Testis (tissue), 2 donors: ENCODE measurements at regions not wholly inside any gene's neighbourhood (a gene's known extent, or its start where the extent isn't known, plus 50 kb on each side); places are given as distances from the start of the nearest gene placed in this dataset.

ENCODE experiments used
- DNase-seq: peaks from one replicate; pipeline ENCODE4 v3.0.0-alpha.2; 2019
- H3K27ac ChIP-seq, 2 donors: fragments of 200-600 bp; sonication (generic); one replicate each; pipeline ENCODE4 v1.5.1; 2019
- H3K27me3 ChIP-seq: fragments of 200-600 bp; sonication (generic); one replicate; pipeline ENCODE4 v1.5.1; 2019
- H3K36me3 ChIP-seq: fragments of 200-600 bp; sonication (generic); one replicate; pipeline ENCODE4 v1.5.1; 2017; ENCODE audit warnings: low read depth; ENCODE audit errors: missing control alignments
- H3K4me1 ChIP-seq: fragments of 200-600 bp; sonication (generic); one replicate; pipeline ENCODE4 v1.5.1; 2019
- H3K4me3 ChIP-seq, 2 donors: fragments of 200-600 bp; sonication (generic); one replicate each; pipeline ENCODE4 v1.5.1; 2017 to 2019
- H3K9me3 ChIP-seq: fragments of 200-600 bp; sonication (generic); one replicate; pipeline ENCODE4 v1.5.1; 2017
- CTCF ChIP-seq, 3 experiments: fragments of 450-650 bp in 2 of 3; fragments of 200-600 bp in 1 of 3; sonication (generic) in 1 of 3; IDR thresholded peaks; one replicate each; pipeline ENCODE4 v1.5.1; 2016 to 2019; ENCODE audit warnings: antibody characterized with exemption in 3 of 3, mild to moderate bottlenecking in 2 of 3, moderate library complexity in 1 of 3
- POLR2A ChIP-seq: fragments of 450-650 bp; IDR thresholded peaks from one replicate; pipeline ENCODE4 v1.6.1; 2017; ENCODE audit warnings: antibody characterized with exemption, mild to moderate bottlenecking, moderate library complexity
- WGBS, 2 donors: methylation state at CpG; one replicate each; pipeline ENCODE4 v1.1.5; 2018; 5-methylcytosine and 5-hydroxymethylcytosine counted together
- intact Hi-C: fragments of 100-400 bp; cut with DNase I; formaldehyde crosslinking; loops from one replicate; pipeline ENCODE4 v1.15.1; 2023; ENCODE audit warnings: low total_unique reads
- small RNA-seq, 2 donors: library from RNA; depleted of rRNA; stranded (forward); fragments of <200 nt; gene quantifications; one replicate each; pipeline ENCODE3, GENCODE V24; 2016

- Histone ChIP-seq H3K27me3 (no peaks in the 10 kb centered on the region), H3K4me3 (no peak overlapping the region), H3K9me3 (no peaks in the 10 kb centered on the region), H3K4me1 (no peaks in the 10 kb centered on the region), H3K27ac (no peak overlapping the region), H3K36me3 (no peaks in the 10 kb centered on the region)
- WGBS, 2 donors, result 78 to 79% methylated on average over 5 of the region's 5 CpGs
- no peak for TF ChIP-seq POLR2A
- TF ChIP-seq CTCF (IDR thresholded peaks at IDR 0.05), result no peak
- no peak for DNase-seq
- intact Hi-C loops, result loop anchor here (5.0 to 10.0 kb wide), 2 partner anchors 473 to 1186 kb away; partner anchors contain the start of gene CXCL12
Observed at GRCh38 chr10:44858017-44858371, 53.1 kb upstream of the TMEM72 start.

- no peak overlapping the region for H3K4me3 ChIP-seq
- intact Hi-C loops, result loop anchor here (5.0 to 10.0 kb wide), 2 partner anchors 474 to 1187 kb away; partner anchors contain the start of gene CXCL12
- H3K9me3 ChIP-seq, result no peaks in the 10 kb centered on the region
- TF ChIP-seq POLR2A (no peak), CTCF (IDR thresholded peaks at IDR 0.05) (no peak)
- H3K27me3 ChIP-seq, result no peaks in the 10 kb centered on the region
- H3K36me3 ChIP-seq, result no peaks in the 10 kb centered on the region
- DNase-seq, result no peak
- no peak overlapping the region for H3K27ac ChIP-seq
- no peaks in the 10 kb centered on the region for H3K4me1 ChIP-seq
Observed at GRCh38 chr10:44858988-44859387, 52.1 kb upstream of the TMEM72 start.

- Histone ChIP-seq H3K4me3 (no peak overlapping the region), H3K27ac (no peak overlapping the region), H3K9me3 (no peaks in the 10 kb centered on the region), H3K36me3 (no peaks in the 10 kb centered on the region), H3K4me1 (no peaks in the 10 kb centered on the region), H3K27me3 (no peaks in the 10 kb centered on the region)
- DNase-seq, result no peak
- no peak for TF ChIP-seq CTCF (IDR thresholded peaks at IDR 0.05)
- TF ChIP-seq POLR2A, result no peak
- 89 to 93% methylated on average over 13 of the region's 13 CpGs for WGBS, 2 donors
- intact Hi-C loops, result loop anchor here (5.0 to 10.0 kb wide), 2 partner anchors 475 to 1187 kb away; partner anchors contain the start of gene CXCL12
Observed at GRCh38 chr10:44859546-44860285, 51.4 kb upstream of the TMEM72 start.

GRCh38 chr10:44860811-44861736, 50.1 kb upstream of the TMEM72 start:
- no peak overlapping the region for H3K4me3 ChIP-seq
- no peak for DNase-seq
- no peak overlapping the region for H3K27ac ChIP-seq
- 88 to 90% methylated on average over 10 of the region's 10 CpGs for WGBS, 2 donors
- no peaks in the 10 kb centered on the region for H3K27me3 ChIP-seq
- peaks cover 3% of the 10 kb centered on the region for H3K4me1 ChIP-seq
- no peaks in the 10 kb centered on the region for H3K36me3 ChIP-seq
- intact Hi-C loops, result no loop called here
- H3K9me3 ChIP-seq, result no peaks in the 10 kb centered on the region
- no peak for TF ChIP-seq POLR2A
- no peak for TF ChIP-seq CTCF (IDR thresholded peaks at IDR 0.05)

Small RNAs in the stretch of these regions (small RNA-seq; reads per million reads assigned to genes)
- 0 reads per million in 2 donors for gene AL356157.2
